Epithelial cell of proximal tubule (primary cell): ENCODE measurements at regions not wholly inside any gene's neighbourhood (a gene's known extent, or its start where the extent isn't known, plus 50 kb on each side); places are given as distances from the start of the nearest gene placed in this dataset.

Experiments
- DNase-seq: peaks from one replicate; pipeline ENCODE4 v3.0.0-alpha.2; 2011; ENCODE audit warnings: low read depth
- H3K4me3 ChIP-seq: 2 replicates; pipeline ENCODE4 v1.5.1; 2011; ENCODE audit warnings: low read depth, mild to moderate bottlenecking, low read length
- TF ChIP-seq, protein P1 (sequence below): conservative IDR thresholded peaks from 2 replicates; pipeline ENCODE4 v1.5.1; 2012; ENCODE audit warnings: low read depth, mild to moderate bottlenecking, low read length

DNA sequence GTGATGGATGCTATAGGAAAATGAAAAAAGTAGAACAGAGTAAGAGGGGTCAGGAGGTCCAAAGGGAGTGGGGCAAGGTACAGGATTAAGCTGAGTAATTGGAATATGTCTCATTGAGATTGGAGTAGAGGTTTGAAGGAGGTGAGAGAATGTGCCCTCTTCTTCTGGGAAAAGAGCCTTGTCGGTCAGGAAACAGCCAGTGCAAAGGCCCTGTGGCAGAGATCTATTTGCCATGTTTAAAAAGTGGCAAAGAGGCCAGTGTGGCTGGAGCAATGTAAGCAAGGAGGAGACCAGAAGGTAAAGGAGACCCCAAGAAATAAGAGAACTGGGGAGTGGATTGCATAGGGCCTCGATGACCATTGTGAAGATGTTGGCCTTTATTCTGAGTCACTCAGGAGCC is 706.5 kb downstream of the MED13L start:
- no peak overlapping the region for H3K4me3 ChIP-seq
- no peak for DNase-seq
- TF ChIP-seq, protein P1, sequence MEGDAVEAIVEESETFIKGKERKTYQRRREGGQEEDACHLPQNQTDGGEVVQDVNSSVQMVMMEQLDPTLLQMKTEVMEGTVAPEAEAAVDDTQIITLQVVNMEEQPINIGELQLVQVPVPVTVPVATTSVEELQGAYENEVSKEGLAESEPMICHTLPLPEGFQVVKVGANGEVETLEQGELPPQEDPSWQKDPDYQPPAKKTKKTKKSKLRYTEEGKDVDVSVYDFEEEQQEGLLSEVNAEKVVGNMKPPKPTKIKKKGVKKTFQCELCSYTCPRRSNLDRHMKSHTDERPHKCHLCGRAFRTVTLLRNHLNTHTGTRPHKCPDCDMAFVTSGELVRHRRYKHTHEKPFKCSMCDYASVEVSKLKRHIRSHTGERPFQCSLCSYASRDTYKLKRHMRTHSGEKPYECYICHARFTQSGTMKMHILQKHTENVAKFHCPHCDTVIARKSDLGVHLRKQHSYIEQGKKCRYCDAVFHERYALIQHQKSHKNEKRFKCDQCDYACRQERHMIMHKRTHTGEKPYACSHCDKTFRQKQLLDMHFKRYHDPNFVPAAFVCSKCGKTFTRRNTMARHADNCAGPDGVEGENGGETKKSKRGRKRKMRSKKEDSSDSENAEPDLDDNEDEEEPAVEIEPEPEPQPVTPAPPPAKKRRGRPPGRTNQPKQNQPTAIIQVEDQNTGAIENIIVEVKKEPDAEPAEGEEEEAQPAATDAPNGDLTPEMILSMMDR = no peak

DNA sequence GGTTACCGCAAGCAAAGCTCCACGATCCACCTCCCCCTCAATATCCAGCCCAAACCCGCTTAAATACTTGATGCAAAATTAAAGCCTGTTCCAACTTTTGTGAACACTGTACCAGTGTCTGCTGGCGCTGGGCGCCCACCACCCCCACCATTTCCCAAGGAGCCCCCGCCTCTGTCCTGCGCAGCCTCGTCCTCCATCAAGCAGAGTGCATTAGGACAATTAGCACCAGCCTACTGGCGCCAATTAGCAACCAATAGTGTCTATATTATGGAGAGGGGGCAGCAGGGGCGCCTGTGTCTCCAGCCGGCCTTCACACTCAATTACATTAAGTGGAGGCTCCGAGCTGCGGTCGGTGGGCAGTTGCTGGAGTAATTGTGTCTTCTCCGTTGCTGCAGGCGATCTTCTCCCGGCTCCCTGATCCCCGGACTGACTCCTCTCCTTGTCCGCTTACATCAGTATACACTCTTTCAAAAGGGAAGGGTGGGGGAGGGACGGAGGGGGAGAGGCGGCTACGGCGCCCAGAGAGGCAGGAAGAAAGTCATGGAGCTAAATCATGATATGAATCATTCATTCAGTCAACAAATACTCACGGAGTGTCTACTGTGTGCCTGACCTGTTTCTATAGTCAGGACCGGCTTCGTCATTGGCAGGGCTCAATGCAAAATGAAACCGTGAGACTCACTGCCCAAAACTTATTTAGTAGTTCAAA is 707.3 kb downstream of the MED13L start:
- TF ChIP-seq, protein P1 = no peak
- DNase-seq = no peak
- no peak overlapping the region for H3K4me3 ChIP-seq

DNA sequence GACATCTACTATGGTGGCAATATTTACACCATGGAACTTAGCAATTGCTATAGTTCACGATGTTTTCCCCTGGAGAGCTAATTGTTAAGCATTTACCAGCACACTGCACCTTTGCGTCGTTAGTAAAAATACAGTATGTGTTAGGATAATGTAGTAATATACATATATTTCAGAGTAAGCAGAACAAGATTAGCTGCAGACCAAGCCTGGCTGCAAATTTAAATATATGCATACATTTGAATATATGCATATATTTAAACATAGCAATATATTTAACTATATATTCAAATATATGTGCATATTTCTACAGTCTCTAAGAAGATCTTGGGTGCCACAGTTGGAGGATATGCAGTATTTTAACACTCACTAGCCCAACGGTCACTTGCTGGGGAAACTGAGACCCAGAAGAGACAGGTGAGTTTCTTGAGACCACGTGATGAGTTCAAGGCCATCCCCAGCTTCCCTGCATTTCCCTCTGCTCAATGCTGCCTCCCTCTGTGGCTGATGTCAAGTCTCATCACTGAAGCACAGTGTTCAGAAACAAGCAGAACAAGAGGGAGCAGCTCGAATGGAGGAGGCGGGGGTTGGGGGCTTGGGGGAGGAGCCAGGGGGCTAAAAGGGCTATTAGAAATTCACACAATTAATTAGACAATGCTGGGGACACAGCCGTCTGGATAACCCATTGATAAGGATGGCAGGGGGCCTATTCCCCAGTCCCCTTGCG is 708.0 kb downstream of the MED13L start:
- no peak overlapping the region for H3K4me3 ChIP-seq
- DNase-seq = no peak
- TF ChIP-seq, protein P1 = no peak

DNA sequence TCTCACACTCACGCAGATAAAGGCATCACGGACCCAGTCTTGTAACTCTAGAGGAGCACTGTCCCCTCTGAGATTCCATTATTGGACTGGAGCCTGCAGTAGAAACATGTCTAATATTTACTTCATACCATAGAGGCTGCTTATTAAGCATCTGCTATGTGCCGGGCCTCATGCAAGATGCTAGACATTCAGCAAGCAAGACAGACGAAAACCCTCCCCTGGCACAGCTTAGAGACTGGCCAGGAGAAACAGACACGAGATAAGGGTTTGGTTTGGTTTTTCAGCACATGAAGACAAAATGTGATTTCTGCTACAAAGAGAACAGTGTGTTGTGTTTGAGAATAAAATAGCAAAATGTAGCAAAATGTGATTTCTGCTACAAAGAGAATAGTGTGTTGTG is 719.2 kb downstream of the MED13L start:
- TF ChIP-seq, protein P1 = no peak
- H3K4me3 ChIP-seq = no peak overlapping the region
- DNase-seq = no peak

DNA sequence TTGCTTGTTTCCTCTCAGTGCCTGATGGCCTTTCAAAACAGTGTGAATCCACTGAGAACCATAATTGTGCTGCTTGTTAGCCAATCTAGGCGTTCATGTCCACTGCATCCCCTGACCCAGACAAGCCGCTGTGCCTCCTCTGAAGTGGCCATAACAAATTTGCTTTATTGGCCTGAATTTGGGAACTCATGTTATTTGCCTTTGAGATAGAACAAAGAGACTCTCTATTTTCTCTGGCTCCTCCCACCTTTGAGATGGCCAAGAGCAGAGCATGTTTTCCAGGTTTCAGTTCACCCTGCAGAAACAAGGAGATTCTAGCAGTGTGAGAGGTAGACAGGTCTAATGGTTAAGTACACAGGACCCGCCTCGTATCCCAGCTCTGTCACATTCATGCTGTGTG is 723.9 kb downstream of the MED13L start:
- no peak overlapping the region for H3K4me3 ChIP-seq
- DNase-seq = no peak
- TF ChIP-seq, protein P1 = no peak

DNA sequence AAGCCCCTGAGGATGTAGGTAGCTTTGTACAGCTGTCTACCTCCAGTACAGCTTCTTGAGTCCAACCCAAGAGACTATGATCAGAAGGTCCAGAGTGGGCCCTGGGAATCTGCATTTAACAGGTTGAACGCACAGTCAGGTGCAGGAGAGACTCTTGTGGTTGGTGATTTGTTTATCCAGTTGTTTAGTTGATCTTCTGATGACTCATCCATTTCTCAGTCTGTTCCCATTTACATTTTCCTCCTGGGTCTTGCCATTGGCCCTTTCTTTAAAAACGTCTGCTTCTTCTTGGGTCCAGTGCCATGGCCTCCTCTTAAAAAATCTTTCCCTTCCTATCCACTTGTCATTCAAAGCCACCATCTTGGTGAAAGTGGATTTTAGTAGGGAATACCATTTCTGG is 734.2 kb downstream of the MED13L start:
- DNase-seq = no peak
- TF ChIP-seq, protein P1 = no peak
- H3K4me3 ChIP-seq = no peak overlapping the region

DNA sequence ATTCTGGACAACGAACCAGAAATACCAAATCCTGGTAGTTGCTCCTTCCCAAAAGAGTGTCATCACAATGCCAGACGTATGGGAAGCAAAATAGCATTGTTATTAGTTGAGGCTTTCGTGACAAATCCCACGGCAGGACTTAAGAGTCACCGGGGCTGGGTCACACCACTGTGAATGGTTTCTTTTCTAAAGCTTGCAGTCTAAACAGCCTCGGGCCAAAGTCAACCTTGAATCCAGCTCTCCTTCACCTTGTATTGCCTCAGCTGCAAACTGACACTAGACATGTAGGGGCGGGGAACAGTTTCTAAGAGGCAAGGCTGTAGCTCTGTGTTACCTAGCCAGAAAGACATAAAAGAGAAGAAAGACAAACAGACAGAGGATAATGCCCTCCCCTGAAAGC is 734.8 kb downstream of the MED13L start:
- no peak for DNase-seq
- no peak overlapping the region for H3K4me3 ChIP-seq
- TF ChIP-seq, protein P1 = no peak
